ENCODE measurements at regions not wholly inside any gene's neighbourhood (a gene's known extent, or its start where the extent isn't known, plus 50 kb on each side); places are given as distances from the start of the nearest gene placed in this dataset.

DNA sequence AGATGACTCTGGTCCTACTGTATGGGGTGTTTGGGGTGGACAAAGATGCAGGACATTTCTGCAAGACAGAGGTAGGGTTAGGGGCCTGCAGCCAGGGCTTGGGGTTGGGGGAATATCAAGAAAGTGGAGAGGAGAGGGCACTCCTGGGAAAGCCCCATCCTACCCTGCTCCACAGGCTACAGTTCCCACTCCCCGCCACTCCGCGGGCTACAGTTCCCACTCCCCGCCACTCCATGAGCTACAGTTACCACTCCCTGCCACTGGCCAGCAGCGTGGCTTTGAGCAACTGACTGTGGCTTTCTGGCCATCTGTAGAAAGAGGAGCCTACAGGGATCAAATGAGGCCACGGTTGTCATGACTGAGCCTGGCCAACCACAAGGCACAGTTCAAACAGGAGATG lies 93.8 kb upstream of the GRIK3 start:
- DNase-seq (ENCODE audit: low read depth, low spot score): no peak

DNA sequence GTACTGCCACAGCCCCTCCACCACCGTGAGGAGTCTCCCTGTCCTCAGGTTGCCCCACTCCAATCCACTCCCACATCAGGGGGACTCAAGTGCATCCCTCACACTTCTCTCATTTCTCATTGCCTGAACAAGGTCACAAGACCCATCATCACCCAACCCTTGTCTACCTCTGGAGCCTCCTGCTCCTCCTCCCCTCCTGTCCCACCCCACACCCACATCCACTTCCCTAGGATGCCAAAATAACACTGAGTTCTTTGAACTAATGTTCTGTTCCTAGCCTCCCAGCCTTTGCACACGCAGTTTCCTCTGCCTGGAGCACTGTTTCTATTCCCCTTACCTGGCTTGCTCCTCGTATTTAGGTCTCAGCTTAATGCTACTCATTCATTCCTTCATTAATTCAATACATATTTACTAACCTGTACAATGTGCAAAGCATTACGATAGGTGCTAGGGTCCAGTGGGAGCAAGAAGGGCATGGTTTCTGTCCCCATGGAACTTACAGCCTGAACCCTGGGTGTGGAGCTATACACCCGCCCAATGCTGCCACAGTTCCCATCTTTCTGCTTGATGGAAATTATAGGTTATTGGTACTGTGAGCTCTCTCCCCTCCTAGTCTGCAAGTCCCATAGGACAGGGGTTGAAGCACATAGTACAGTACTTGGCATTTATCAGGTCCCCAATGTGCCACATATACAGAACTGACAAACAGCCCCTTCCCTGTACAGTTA lies 96.1 kb upstream of the GRIK3 start:
- DNase-seq (ENCODE audit: low read depth, low spot score): no peak

DNA sequence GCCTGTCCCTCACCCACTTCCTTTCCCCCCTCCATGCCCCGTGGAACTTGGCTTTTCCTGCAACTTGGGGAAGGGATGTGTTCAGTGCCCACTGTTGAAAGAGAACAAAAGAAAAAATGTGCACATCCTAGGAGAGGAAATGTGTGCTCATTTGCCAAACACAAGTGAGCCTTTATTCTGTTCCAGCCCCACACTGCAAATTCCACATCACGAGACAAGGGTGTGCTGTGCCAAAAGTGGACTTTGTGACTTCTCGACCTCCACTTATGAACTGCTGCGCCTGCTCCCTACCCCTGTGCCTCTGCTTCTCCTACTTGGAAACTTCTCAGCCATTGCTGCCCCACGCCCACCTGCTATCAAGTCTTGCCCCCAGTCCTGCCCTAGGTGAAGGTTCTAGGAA lies 97.0 kb upstream of the GRIK3 start:
- no peak for DNase-seq (ENCODE audit: low read depth, low spot score)

DNA sequence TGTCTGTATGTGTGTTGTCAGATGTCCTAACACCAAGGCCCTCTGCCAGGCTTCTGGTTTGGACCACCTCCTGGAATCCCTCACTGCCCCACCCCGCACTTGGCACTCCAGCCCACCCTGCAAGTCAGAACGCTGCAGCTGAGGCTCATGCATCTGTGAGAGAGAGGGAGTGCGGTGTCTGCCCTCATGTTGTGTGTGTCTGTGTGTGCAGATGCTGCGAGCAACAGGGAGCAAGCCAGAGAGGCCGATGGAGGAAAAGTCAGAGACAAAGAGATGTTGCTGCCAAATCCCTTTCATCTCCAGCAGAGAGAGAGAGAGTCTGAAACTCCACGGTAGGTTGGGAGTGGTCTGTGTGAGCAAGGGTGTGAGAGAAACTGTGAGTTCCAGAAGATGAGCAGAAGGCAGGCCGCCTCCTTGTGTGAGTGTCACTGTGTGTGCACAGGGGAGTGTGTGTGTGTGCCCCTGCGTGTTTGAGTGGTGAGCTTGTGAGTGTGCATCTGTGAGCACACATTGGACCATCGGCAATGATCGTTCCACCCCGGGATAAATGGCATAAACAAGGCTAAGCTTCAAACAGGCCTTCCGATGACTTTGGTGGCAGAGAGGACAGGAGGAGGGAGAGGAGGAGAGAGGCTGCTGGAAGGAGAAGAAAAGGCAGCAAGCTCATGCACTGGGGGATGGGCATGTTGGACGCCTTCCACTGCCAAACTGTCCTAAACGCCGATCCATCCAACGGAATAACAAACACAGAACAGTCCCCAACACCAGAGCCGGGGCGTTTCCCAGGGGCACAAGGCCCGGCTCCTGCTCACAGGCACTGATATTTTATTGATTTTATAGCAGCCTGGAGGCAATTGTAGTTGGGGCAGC lies 99.2 kb upstream of the GRIK3 start:
- DNase-seq (ENCODE audit: low read depth, low spot score): no peak

DNA sequence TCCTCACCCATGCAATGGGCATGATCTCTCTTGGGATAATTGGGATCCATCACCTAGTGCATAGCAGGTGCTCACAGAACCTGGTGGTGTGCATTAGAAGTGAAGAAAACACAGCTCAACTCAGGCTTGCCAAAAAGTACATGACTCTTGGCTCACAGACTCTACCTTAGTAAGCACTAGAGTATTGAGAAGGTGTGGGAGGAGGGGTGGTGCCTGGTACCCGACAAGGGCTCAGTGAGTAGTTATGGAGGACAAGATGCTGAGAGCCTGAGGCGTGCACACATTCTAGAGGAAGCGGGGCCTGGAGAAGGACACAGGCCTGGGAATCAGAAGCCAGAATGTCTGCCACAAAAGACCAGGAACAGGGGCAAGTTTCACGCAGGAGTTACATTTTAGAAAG lies 100.3 kb upstream of the GRIK3 start:
- DNase-seq (ENCODE audit: low read depth, low spot score): no peak

DNA sequence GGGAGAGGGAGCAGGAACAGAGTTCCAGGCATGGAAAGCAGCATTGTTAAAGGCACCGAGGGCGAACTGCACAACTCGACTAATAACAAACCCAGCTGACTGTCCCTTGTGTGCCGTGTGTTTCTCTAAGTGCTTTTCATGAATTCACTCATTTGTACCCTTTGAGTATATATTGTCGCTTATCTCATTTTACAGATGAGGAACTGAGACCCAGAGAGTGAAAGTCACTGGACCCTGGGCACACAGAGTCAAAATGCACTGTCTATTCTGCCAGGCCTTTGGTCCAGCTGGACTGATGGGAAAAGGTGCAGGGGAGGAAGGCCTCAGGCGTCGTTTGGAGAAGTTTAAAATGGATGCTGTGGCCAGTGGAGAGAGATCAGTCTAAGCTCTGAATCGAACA lies 100.7 kb upstream of the GRIK3 start:
- no peak for DNase-seq (ENCODE audit: low read depth, low spot score)

DNA sequence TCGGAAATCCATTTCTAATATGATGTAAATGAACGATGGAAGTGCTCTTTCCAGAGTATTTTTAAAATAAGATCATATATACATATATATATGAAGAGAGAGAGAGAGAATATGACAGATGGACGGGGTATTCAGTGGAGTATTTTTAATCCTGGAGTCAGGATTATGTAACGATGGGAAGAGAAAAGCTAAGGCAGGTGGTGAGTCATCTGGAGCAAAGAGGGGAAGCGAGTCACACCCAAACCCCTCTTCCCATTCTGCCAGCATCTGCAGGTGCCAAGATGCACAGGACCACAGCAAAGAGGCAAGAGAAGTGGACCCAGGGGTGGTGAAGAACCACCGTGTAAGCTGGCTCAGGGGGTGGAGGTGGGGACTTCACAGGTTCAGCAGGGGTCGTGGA lies 102.7 kb upstream of the GRIK3 start:
- DNase-seq (ENCODE audit: low read depth, low spot score): no peak

DNA sequence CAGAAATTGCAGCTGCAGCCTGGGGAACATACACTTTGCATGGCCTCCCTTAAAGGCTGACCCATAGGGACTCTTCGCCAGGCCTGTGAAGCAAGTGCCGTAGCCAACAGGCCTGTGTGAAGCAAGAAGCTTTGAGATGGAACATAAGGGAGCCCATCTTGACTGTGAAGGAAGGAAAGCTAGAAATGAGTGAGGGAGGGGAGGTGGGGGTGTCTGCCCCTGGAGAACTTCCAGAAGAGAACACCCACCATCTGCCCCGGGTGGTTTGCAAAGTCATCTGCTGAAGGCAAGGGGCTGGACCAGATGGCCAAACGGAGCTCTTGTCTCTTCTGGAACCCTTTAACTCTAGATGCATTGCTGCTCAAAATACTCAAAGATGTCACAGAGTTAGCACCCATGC lies 103.3 kb upstream of the GRIK3 start:
- no peak for DNase-seq (ENCODE audit: low read depth, low spot score)

DNA sequence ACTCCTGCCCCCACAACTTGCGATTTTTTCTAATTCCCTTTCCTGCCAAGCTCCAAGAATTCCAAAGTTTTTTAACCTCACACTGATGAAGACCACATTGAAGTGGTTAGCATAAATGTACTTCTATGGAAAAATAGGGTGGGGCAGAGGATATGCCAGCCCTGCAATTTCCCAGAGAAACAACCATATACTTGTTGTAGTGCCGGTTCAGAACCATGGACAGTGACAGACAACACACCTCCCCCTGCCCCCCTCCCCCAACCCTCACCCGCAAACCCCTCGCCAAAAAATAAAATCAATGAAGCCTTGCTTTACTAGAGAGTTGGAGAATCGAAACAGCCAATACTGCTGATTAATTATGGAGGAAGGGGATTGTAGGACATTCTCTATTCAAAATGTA lies 109.5 kb upstream of the GRIK3 start:
- DNase-seq (ENCODE audit: low read depth, low spot score): no peak

DNA sequence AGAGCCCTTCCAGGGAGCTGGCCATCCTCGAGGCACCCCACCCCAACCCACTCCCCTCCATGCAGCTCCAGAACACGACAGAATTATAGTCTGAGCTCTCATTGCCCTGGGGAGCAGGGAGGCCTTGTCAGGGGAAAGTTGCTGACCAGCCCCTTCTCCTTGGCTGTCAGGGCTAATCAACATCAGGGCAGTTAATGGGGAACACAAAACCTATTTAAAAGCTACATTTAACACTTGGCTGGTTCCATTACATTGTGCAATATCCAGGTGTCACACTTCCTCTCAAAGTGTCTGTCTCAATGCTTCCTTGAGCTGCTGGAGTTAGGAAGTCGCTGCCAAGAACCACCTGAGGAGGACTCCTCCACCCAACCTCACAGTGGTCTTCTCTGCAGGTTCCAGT lies 111.8 kb upstream of the GRIK3 start:
- no peak for DNase-seq (ENCODE audit: low read depth, low spot score)

DNA sequence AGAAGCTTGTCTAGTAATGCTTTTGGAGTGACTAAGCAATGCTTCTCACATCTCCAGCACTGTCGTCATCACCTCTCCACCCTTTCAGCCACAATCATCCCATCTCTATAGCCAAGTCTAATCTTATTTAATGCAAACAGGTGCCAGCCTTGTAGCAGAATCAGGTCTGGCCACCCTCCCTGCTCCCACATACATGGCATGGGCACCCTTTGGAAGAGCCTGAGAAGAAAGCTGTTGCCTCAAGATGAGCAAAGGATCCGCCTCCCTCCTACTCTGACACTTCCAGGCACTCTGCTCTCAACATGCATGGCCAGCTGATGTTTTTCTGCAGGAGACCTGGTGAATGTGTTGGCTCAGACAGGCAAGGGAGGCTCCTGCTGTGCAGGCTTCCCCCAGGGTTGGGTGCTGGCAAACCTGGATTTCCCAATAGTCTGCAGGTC lies 113.1 kb upstream of the GRIK3 start:
- no peak for DNase-seq (ENCODE audit: low read depth, low spot score)

DNA sequence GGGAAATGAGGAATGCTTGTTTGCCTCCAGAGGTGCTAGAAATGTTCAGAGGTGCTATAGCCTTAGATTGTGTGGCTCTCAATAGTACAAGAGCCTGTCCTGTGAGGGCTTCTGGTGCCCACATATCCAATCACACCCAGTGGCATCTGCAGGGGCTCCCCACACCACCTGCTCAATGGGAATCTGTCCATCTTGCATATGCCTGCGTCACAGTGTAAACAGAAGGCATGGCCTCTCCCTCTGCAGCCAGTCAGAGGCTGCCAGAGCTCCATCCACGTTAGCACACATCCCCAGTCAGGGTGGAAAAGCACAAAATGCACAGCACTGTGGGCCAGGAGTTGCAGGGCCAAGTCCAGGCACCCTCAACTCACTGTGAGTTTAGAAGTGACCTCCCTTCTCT lies 113.6 kb upstream of the GRIK3 start:
- DNase-seq (ENCODE audit: low read depth, low spot score): no peak

DNA sequence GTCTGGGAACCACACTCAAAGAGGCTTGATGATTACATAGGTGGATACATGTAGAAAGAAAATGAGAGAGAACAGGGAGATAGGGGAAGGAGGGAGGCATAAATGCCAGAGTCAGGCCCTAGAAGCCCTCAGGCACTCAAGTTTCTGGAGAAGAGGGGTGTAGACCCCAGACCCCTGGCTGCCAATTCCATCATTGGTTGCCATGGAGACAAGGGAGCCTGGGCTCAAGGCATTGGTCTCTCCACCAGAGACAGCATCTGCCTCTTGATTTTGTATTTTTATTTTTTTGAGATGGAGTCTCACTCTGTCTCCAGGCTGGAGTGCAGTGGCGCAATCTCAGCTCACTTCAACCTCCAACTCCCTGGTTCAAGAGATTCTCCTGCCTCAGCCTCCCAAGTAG lies 114.3 kb upstream of the GRIK3 start:
- DNase-seq (ENCODE audit: low read depth, low spot score): no peak

DNA sequence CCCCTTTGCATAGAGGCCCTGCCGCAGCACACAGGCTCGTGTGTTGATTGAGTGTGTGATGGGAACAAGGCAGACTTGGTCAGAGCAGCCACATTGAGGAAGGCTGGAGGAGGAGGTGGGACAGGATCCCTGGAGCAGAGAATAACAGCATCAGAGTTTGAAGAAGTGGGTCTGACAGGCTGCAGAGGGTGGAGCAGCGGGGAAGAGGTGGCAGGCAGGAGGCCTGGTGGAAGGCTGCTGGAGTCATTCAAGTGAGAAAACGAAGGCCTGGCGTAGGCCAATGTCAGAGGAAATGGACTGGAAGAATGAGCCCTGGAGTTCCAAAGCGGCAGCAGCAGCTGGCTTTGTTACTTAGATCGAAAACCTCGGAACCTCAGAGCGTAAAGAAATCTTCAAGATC lies 115.0 kb upstream of the GRIK3 start:
- no peak for DNase-seq (ENCODE audit: low read depth, low spot score)

DNA sequence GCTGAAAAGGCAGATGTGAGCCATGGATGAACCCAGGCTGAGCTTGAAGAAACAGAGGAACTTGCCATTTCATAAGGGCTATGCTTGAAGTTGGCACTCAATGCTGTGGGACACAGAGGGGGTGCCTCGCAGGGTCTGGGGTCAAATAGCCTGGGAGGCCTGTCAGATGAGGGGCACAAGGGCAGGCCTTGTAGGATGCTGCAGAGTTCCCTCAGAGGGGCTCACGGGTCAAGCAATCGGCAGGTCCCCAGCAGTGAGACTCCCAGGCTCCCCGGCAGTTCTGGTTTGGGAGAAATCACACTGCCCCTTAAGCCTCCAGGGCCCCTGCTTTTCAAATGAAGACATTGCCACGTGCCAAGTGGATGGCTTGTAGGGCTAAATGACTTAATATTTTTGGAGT lies 116.7 kb upstream of the GRIK3 start:
- DNase-seq (ENCODE audit: low read depth, low spot score): no peak

DNA sequence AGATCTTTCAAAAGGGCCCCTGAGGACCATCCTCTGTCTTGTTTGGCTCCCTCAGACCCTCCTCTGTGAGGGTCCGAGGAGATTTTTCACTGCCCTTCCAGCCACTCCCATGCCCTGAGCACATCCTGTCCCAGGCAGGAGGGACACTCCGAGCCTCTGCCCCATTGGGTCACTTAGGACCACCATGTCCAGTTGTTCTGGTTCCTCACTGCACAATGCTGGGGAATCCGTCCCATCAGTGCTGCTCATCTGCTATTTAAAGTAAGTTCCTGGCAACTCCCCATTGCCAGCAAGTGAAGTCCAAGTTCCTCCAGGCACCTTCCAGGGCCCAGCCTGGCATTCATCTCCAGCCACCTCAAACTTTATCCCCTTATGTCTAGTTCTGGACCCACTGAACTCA lies 117.5 kb upstream of the GRIK3 start:
- DNase-seq (ENCODE audit: low read depth, low spot score): no peak

DNA sequence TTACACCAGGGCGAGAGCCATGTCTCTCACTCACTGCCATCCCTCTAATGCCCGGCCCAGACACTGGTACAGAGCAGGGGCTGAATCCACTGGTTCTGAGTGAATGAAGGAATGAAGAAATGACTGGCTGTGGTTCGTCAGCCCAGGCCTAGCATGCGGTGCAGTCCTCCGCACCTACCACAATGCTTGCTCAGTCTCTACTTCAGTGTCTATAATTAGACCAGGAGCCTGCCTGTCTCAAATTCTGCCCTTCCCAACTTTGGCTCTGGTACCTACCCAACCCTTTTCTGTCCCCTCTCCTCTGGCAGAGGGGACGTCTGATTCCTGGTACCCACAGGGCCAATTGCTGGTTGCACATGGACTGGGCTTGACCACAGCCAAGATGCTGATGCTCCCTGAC lies 118.2 kb upstream of the GRIK3 start:
- no peak for DNase-seq (ENCODE audit: low read depth, low spot score)

DNA sequence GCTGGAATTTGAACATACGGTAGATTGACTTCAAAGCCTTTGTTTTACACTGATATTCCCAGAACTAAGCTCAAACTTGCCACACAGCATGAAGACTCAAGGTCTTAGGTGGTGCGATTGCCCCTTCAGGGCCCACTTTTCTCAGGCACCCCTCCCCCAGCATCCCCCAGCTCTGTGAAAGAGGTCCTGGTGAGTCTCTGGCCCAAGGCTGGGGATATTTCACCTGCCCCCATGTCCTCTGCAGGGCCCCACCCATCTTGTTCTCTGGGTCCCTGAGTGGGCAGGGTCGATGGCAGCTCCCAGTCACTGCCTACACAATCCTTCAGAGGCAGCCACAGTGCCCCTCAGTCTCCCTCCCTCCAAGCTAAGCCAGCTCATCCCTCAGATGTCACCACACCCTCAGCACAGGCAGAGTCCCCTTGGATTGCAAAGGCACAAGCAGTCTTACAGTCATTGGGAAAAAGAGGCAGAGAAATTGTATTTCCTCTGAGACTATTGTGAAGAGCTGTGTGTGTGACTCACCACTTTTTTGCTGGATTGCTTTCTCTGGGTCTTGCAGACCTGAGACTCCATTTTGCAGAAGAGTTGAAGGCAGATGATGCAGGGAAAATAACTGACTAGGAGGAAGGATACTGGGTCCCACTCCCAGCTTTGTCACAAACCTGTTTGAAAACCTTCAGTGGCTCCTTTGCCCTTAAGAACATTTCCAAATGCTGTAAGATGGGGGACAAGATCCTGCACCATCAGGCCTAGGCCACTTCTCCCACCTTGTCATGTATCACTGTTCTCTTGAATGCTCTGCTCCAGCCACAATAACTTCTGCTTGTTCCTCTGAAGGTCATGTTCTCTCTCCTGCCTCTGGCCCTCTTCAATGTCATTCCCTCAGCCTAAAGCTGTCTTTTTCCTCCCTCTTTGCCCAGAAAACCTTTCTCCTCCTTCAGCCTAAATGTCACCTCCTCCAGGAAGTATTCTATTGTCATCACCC lies 119.1 kb upstream of the GRIK3 start:
- no peak for DNase-seq (ENCODE audit: low read depth, low spot score)

DNA sequence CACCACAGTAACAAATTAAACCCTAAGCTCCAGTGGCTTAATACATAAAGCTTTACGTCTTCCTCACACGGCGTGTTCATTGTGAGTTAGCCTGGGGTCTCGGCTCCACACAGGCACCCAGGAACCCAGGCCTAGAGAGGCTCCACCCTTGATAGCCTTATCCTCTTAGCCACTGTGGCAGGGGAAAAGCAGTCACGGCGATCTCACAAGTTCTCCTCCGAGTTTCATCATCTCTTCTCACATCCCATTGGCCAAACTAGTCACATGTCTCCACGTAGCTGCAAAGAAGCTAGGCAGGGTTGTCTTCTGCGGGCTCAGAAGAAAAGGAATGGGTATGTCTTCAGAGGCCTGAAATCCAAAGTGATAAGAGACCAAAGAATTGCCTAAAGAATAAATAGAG lies 122.3 kb upstream of the GRIK3 start:
- DNase-seq (ENCODE audit: low read depth, low spot score): no peak

DNA sequence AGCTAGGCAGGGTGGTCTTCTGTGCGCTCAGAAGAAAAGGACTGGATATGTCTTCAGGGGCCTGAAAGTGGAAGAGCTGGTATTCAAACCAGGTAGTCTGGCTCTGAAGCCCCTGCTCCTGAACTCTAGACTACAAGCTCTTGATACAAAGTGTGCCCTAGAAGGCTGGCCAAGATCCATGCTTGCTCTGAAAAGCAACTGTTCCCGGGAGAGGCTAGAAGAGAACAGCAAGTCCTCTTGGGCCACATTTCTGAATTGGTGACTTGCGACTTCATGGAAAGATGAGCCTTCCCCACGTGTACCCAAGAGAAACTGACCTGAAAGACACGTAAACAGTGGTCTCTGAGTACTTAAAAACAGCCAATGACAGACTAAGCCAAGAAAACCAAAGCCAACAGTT lies 123.3 kb upstream of the GRIK3 start:
- DNase-seq (ENCODE audit: low read depth, low spot score): no peak

DNA sequence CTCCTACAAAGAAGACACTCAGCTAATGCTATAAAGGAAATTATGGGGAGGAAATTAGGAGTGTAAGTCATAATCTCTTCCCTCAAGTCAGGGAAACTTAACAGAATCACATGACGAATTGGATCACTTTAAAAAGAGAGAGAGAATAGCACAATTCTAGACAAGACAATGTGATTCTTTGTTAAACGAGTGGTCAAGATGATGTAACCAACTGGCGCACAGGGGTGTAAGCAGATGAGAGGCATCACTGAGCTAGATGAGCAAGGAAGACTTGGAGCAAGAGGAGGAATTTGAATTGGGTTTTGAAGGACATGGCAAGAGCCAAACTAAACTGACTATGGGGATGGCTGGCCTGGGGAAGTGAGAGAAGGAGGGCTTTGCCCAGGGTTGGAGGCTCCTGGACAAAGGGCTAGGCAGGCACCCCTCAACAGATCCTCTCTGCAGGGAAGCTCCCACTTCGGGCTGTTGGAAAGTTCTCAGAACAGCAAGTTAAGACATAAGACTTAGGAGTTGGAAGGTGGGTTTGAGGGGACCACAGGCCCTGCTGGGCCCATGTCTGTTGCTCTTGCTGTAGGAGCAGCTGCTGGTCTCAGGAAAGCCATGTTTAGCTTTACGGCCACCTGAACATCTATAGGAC lies 123.9 kb upstream of the GRIK3 start:
- no peak for DNase-seq (ENCODE audit: low read depth, low spot score)

DNA sequence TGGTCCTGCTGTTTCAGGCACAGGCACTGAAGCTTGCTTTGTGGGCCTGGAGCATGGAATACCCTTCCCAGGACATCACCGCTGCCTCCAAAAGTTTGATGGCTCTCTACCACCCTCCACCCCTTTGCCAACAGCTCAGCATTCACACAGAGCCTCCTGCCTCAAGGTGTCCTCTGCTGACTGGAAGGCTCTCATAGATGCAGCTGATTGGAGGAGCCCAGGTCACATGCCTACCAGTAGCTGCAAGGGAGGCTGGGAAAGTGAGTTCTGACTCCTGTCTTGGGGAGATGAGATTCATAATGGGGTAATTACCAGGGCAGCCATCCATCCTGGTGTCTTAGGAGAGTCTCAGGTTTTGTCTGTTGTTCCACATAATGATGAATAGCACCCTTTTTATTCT lies 124.8 kb upstream of the GRIK3 start:
- DNase-seq (ENCODE audit: low read depth, low spot score): no peak

All from astrocyte of the hippocampus (primary cell).